HepG2 (cell line): ENCODE measurements at regions not wholly inside any gene's neighbourhood (a gene's known extent, or its start where the extent isn't known, plus 50 kb on each side); places are given as distances from the start of the nearest gene placed in this dataset.

ENCODE experiments used
- ATAC-seq: fragments of 200-7000 bp; cut with Tn5 transposase; 3 replicates; pipeline ENCODE4 v1.9.1; 2020; ENCODE audit warnings: mild to moderate bottlenecking, moderate library complexity
- BruUV-seq: library from RNA; stranded (reverse); fragments of 400-500 nt; replicated peaks from 2 replicates; lab custom pipeline; 2021; lab: Mats Ljungman, UMichigan
- CTCF ChIA-PET: fragments of 300-600 bp; formaldehyde crosslinking; extraction: SDS; loops from one replicate; lab custom pipeline; 2021; ENCODE audit warnings: low total read pairs, inconsistent platforms, low intra/inter-chr PET ratio; lab: Yijun Ruan, JAX
- POLR2A ChIA-PET: fragments of 350-600 bp; sonication (Branson Sonifier 250); formaldehyde crosslinking; loops from one replicate; lab custom pipeline; 2020; ENCODE audit warnings: antibody characterized with exemption, inconsistent platforms; lab: Yijun Ruan, JAX
- DNase-seq: peaks from one replicate; pipeline ENCODE4 v3.0.0-alpha.2; 2015; ENCODE audit warnings: low spot score
- FAIRE-seq: peaks from 3 replicates; lab custom pipeline; 2011; peaks lifted over from hg19 to GRCh38; lab: Jason Lieb, UNC
- H2AFZ ChIP-seq: one replicate; pipeline ENCODE4 v1.6.1; 2011; ENCODE audit warnings: low read length, inconsistent platforms
- H3K27ac ChIP-seq: fragments of 300-600 bp; 3 replicates; pipeline ENCODE4 v1.8.0; 2011; ENCODE audit warnings: mixed run types, mild to moderate bottlenecking, mixed read lengths, low read length, inconsistent platforms; ENCODE audit not compliant: insufficient read depth; ENCODE audit errors: extremely low read length
- H3K27me3 ChIP-seq, 2 experiments: fragments of 200-600 bp in 1 of 2; 2 replicates in 1 of 2; 3 replicates in 1 of 2; pipeline versions ENCODE4 v1.6.0 to v1.8.0; 2011; ENCODE audit warnings: low read length in 2 of 2, mild to moderate bottlenecking in 2 of 2, moderate library complexity in 2 of 2, inconsistent platforms in 1 of 2; ENCODE audit not compliant: insufficient read depth in 2 of 2, control insufficient read depth in 1 of 2
- H3K36me3 ChIP-seq, 2 experiments: fragments of 200-600 bp in 1 of 2; replicated peaks in 1 of 2; 2 replicates in 1 of 2; 3 replicates in 1 of 2; pipeline versions ENCODE4 v1.5.1 to v1.8.0; 2011; ENCODE audit warnings: low read length in 2 of 2, inconsistent platforms in 1 of 2; ENCODE audit not compliant: insufficient read depth in 2 of 2, control insufficient read depth in 1 of 2
- H3K4me1 ChIP-seq: 2 replicates; pipeline ENCODE4 v1.5.1; 2012; ENCODE audit warnings: low read length, inconsistent platforms; ENCODE audit not compliant: insufficient read depth
- H3K4me2 ChIP-seq: 2 replicates; pipeline ENCODE4 v1.6.0; 2011; ENCODE audit warnings: low read depth, low read length, inconsistent platforms
- H3K4me3 ChIP-seq, 3 experiments: fragments of 200-600 bp in 1 of 3; sonication (generic), shearing (Covaris generic) in 1 of 3; replicated peaks in 1 of 3; 2 replicates each; pipeline ENCODE4 v1.5.1; 2011 to 2016; ENCODE audit warnings: low read length in 3 of 3, inconsistent platforms in 2 of 3, low read depth in 2 of 3, mild to moderate bottlenecking in 2 of 3, control low read depth in 1 of 3, mixed read lengths in 1 of 3; ENCODE audit not compliant: insufficient read depth in 1 of 3
- H3K79me2 ChIP-seq: one replicate; pipeline ENCODE4 v1.6.1; 2011; ENCODE audit warnings: low read length, inconsistent platforms; ENCODE audit not compliant: insufficient read depth
- H3K9ac ChIP-seq: 2 replicates; pipeline ENCODE4 v1.6.0; 2011; ENCODE audit warnings: mild to moderate bottlenecking, low read depth, low read length, inconsistent platforms; ENCODE audit not compliant: insufficient read depth
- H3K9me3 ChIP-seq: 2 replicates; pipeline ENCODE4 v1.5.1; 2012; ENCODE audit warnings: mild to moderate bottlenecking, low read length
- H4K20me1 ChIP-seq: 2 replicates; pipeline ENCODE4 v1.6.0; 2011; ENCODE audit warnings: inconsistent platforms, mild to moderate bottlenecking, low read length, moderate library complexity; ENCODE audit not compliant: insufficient read depth
- GATAD1 ChIP-seq: IDR thresholded peaks from 2 replicates; pipeline ENCODE4 v1.6.1; 2016; ENCODE audit warnings: missing genetic modification reagents, missing compliant biosample characterization
- HDAC2 ChIP-seq: sonication (generic); formaldehyde crosslinking; IDR thresholded peaks from 2 replicates; pipeline ENCODE4 v1.4.0; 2020; ENCODE audit warnings: missing genetic modification reagents
- HOXA3 ChIP-seq: sonication (generic); formaldehyde crosslinking; IDR thresholded peaks from 2 replicates; pipeline ENCODE4 v1.5.0; 2020; ENCODE audit warnings: missing genetic modification reagents
- KAT8 ChIP-seq: IDR thresholded peaks from 2 replicates; pipeline ENCODE4 v1.6.1; 2016; ENCODE audit warnings: missing genetic modification reagents, missing compliant biosample characterization
- RARG ChIP-seq: sonication (generic); formaldehyde crosslinking; IDR thresholded peaks from 2 replicates; pipeline ENCODE4 v1.4.0; 2020; ENCODE audit warnings: low read depth, mild to moderate bottlenecking, missing genetic modification reagents
- TCF7L2 ChIP-seq: IDR thresholded peaks from 2 replicates; pipeline ENCODE4 v1.6.1; 2011; ENCODE audit warnings: mild to moderate bottlenecking, low read depth, low read length, moderate library complexity
- ZFAT ChIP-seq: sonication (generic); formaldehyde crosslinking; conservative IDR thresholded peaks from 2 replicates; pipeline ENCODE4 v1.8.1; 2023; ENCODE audit warnings: missing genetic modification reagents, inconsistent platforms
- ZNF598 ChIP-seq: sonication (generic); formaldehyde crosslinking; IDR thresholded peaks from 2 replicates; pipeline ENCODE4 v1.5.1; 2020; ENCODE audit warnings: mild to moderate bottlenecking, missing genetic modification reagents, borderline replicate concordance
- ZNF878 ChIP-seq: sonication (generic); formaldehyde crosslinking; IDR thresholded peaks from 2 replicates; pipeline ENCODE4 v1.8.1; 2023; ENCODE audit warnings: mild to moderate bottlenecking, missing genetic modification reagents, moderate library complexity
- ZNF883 ChIP-seq: sonication (generic); formaldehyde crosslinking; IDR thresholded peaks from 2 replicates; pipeline ENCODE4 v1.5.1; 2020; ENCODE audit warnings: mild to moderate bottlenecking, missing genetic modification reagents; ENCODE audit errors: not compliant biosample characterization
- ZSCAN12 ChIP-seq: sonication (generic); formaldehyde crosslinking; IDR thresholded peaks from 2 replicates; pipeline ENCODE4 v1.9.0; 2021; ENCODE audit warnings: mild to moderate bottlenecking, missing genetic modification reagents
- WGBS: methylation state at CpG from one replicate; pipeline ENCODE4 v1.1.6; 2017; ENCODE audit warnings: low lambda C conversion rate; 5-methylcytosine and 5-hydroxymethylcytosine counted together
- in situ Hi-C: cut with HindIII; loops from 2 replicates; pipeline ENCODE4 v1.10.0; 2017; ENCODE audit warnings: low pct_unique_long_range_greater_than_20kb; ENCODE audit not compliant: extremely low pct_ligation_motif_present
- intact Hi-C: fragments of 100-400 bp; cut with micrococcal nuclease; formaldehyde crosslinking; loops from one replicate; pipeline ENCODE4 v1.10.0; 2022; ENCODE audit not compliant: unreplicated experiment
- TF ChIP-seq, protein P1 (sequence below): sonication (generic); formaldehyde crosslinking; conservative IDR thresholded peaks from 2 replicates; pipeline ENCODE4 v1.8.0; 2022; ENCODE audit warnings: missing genetic modification reagents
- TF ChIP-seq, protein P2 (sequence below): sonication (generic); formaldehyde crosslinking; IDR thresholded peaks from 2 replicates; pipeline ENCODE4 v1.9.0; 2021; ENCODE audit warnings: mild to moderate bottlenecking, missing genetic modification reagents

DNA sequence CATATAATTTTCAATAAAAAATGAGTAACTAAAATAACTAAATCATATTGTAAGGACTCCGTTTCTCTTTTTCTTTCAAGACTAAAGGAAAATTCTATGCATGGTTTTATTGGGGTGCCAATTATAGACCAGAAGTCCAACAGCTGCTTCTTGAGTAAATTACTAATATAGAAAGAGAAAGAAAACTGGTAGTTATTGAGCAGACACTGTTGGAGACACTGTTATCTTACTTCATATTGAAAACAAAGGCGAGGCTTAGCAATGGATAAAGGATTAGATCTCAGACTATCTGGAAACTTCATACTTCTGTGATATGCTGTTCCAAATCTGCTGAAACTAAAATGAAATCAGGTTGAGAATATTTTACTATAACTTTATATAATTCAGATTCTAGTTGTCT is 169.6 kb upstream of the EYS start:
- no peak overlapping the region for H3K4me3 ChIP-seq
- in situ Hi-C loops, result no loop called here
- H3K27ac ChIP-seq, result no peak overlapping the region
- H3K4me1 ChIP-seq, result no peaks in the 10 kb centered on the region
- H3K9ac ChIP-seq, result no peak overlapping the region
- H3K4me2 ChIP-seq, result no peak overlapping the region
- FAIRE-seq (no peak), DNase-seq (no peak), ATAC-seq (no peak)
- WGBS, result 0% methylated on average over 2 of the region's 2 CpGs
- H3K36me3 ChIP-seq, result no peaks in the 10 kb centered on the region
- H4K20me1 ChIP-seq, result no peaks in the 10 kb centered on the region
- H3K9me3 ChIP-seq, result no peaks in the 10 kb centered on the region
- H3K27me3 ChIP-seq, result no peaks in the 10 kb centered on the region
- no TSS peak for BruUV-seq
- POLR2A ChIA-PET, result no interaction called here
- H3K79me2 ChIP-seq, result no peaks in the 10 kb centered on the region
- CTCF ChIA-PET, result no interaction called here
- intact Hi-C loops, result no loop called here
- TF ChIP-seq ZNF598 (CRISPR knock-in tag) (no peak), TCF7L2 (no peak), KAT8 (CRISPR knock-in tag) (no peak), ZNF878 (CRISPR knock-in tag) (no peak), HOXA3 (CRISPR knock-in tag) (no peak), ZSCAN12 (CRISPR knock-in tag) (no peak), ZNF883 (CRISPR knock-in tag) (no peak), GATAD1 (no peak), RARG (no peak)
- H2AFZ ChIP-seq, result no peak overlapping the region

DNA sequence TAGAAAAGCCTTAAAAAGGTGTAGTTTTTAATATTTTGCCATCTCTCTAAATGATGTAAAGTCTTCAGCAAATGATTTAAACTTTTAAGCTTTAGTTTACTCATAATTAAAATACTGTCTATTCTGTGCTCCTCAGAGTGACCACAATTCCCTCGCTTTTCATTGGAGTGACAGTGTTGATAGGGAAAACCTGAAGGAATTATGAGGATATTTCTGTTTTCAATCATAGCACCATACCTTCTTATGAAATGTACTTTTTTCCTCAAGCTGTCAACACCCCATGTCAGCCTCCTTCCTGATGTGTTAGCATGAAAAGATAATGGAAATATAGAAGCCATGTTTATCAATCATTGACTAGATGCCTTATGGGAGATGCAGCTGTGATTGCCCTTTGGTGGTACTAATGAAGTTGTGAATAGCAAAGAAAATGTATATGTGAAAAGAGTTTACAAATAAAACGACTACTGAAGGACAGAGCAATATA is 145.4 kb upstream of the EYS start:
- H3K36me3 ChIP-seq, result no peaks in the 10 kb centered on the region
- POLR2A ChIA-PET, result no interaction called here
- no peaks in the 10 kb centered on the region for H3K27me3 ChIP-seq
- H3K4me2 ChIP-seq, result no peak overlapping the region
- no peak for ATAC-seq
- BruUV-seq, result no TSS peak
- H3K27ac ChIP-seq, result no peak overlapping the region
- H3K4me1 ChIP-seq, result no peaks in the 10 kb centered on the region
- in situ Hi-C loops, result no loop called here
- H2AFZ ChIP-seq, result no peak overlapping the region
- H3K9me3 ChIP-seq, result peaks cover 13% of the 10 kb centered on the region; the same call in 1 of the 2 replicates
- CTCF ChIA-PET, result no interaction called here
- whole genome bisulfite sequencing, result 3% methylated on average over 2 of the region's 2 CpGs
- no peak for DNase-seq
- H3K9ac ChIP-seq, result no peak overlapping the region
- H3K4me3 ChIP-seq, result no peak overlapping the region
- no peaks in the 10 kb centered on the region for H4K20me1 ChIP-seq
- no peak for FAIRE-seq
- no peaks in the 10 kb centered on the region for H3K79me2 ChIP-seq
- intact Hi-C loops, result no loop called here
- no peak for TF ChIP-seq ZFAT (CRISPR knock-in tag)
- TF ChIP-seq, protein P1, sequence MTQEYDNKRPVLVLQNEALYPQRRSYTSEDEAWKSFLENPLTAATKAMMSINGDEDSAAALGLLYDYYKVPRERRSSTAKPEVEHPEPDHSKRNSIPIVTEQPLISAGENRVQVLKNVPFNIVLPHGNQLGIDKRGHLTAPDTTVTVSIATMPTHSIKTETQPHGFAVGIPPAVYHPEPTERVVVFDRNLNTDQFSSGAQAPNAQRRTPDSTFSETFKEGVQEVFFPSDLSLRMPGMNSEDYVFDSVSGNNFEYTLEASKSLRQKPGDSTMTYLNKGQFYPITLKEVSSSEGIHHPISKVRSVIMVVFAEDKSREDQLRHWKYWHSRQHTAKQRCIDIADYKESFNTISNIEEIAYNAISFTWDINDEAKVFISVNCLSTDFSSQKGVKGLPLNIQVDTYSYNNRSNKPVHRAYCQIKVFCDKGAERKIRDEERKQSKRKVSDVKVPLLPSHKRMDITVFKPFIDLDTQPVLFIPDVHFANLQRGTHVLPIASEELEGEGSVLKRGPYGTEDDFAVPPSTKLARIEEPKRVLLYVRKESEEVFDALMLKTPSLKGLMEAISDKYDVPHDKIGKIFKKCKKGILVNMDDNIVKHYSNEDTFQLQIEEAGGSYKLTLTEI (CRISPR knock-in tag), result no peak
- TF ChIP-seq, protein P2, sequence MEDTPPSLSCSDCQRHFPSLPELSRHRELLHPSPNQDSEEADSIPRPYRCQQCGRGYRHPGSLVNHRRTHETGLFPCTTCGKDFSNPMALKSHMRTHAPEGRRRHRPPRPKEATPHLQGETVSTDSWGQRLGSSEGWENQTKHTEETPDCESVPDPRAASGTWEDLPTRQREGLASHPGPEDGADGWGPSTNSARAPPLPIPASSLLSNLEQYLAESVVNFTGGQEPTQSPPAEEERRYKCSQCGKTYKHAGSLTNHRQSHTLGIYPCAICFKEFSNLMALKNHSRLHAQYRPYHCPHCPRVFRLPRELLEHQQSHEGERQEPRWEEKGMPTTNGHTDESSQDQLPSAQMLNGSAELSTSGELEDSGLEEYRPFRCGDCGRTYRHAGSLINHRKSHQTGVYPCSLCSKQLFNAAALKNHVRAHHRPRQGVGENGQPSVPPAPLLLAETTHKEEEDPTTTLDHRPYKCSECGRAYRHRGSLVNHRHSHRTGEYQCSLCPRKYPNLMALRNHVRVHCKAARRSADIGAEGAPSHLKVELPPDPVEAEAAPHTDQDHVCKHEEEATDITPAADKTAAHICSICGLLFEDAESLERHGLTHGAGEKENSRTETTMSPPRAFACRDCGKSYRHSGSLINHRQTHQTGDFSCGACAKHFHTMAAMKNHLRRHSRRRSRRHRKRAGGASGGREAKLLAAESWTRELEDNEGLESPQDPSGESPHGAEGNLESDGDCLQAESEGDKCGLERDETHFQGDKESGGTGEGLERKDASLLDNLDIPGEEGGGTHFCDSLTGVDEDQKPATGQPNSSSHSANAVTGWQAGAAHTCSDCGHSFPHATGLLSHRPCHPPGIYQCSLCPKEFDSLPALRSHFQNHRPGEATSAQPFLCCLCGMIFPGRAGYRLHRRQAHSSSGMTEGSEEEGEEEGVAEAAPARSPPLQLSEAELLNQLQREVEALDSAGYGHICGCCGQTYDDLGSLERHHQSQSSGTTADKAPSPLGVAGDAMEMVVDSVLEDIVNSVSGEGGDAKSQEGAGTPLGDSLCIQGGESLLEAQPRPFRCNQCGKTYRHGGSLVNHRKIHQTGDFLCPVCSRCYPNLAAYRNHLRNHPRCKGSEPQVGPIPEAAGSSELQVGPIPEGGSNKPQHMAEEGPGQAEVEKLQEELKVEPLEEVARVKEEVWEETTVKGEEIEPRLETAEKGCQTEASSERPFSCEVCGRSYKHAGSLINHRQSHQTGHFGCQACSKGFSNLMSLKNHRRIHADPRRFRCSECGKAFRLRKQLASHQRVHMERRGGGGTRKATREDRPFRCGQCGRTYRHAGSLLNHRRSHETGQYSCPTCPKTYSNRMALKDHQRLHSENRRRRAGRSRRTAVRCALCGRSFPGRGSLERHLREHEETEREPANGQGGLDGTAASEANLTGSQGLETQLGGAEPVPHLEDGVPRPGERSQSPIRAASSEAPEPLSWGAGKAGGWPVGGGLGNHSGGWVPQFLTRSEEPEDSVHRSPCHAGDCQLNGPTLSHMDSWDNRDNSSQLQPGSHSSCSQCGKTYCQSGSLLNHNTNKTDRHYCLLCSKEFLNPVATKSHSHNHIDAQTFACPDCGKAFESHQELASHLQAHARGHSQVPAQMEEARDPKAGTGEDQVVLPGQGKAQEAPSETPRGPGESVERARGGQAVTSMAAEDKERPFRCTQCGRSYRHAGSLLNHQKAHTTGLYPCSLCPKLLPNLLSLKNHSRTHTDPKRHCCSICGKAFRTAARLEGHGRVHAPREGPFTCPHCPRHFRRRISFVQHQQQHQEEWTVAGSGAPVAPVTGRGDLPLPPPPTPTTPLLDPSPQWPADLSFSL (CRISPR knock-in tag), result no peak
- no peak for TF ChIP-seq HDAC2
